HG02571 (cell line): ENCODE measurements at regions not wholly inside any gene's neighbourhood (a gene's known extent, or its start where the extent isn't known, plus 50 kb on each side); places are given as distances from the start of the nearest gene placed in this dataset.

Experiments used
- ATAC-seq: cut with Tn5 transposase; IDR thresholded peaks from one replicate; pipeline ENCODE4 v1.9.1; 2021; ENCODE audit warnings: mild to moderate bottlenecking, moderate library complexity; ENCODE audit not compliant: unreplicated experiment

DNA sequence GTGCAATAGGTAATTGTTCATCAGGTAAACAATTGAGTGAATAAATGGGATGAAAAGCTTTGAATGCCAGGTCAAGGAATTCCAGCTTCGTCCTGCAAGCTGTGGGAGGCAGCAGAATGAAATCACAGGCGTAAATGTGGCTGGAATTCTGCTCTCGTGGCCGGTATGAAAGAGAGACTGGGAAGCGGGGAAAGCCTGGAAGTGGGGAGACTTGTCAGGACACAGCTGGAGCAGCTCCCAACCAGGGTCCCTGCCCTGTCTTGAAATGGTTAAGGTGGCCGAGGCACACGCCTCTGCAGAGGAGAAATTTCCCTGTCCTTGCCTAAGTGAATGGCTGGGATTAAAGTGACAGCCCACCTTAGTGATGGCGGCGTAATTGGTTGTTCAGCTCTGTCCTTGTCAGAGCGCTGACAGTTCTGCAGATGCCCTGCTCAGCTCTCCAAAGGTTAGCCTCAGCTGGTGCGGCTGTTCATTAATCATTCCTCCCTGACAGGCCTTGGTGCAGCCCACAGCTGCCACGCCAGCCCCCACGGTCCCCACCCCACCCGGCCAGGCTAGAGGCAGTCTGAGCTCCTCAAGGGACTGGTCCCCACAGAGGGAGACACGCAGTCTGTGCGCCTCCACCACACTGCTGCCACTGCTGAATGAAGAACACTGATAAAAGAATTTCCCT lies 398.3 kb upstream of the POU3F1 start:
- no peak for ATAC-seq

DNA sequence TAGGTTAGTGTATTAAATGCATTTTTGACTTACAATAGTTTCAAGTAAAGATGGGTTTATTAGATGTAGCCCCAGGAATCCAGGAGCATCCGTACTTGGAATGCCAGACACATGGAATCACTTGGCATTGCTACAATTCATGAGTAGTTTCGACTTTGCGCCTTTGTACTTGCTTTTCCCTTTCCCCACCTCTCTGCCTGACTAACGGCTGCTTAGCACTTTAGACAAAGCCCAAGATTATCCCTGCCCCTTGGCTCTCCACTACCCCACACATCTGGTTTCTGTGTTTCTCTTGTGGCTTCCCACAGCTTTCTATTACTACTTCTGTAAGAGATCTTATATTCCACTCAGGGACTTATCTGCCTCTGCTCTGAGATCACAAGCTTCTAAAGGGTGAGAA lies 397.7 kb upstream of the POU3F1 start:
- ATAC-seq = no peak

DNA sequence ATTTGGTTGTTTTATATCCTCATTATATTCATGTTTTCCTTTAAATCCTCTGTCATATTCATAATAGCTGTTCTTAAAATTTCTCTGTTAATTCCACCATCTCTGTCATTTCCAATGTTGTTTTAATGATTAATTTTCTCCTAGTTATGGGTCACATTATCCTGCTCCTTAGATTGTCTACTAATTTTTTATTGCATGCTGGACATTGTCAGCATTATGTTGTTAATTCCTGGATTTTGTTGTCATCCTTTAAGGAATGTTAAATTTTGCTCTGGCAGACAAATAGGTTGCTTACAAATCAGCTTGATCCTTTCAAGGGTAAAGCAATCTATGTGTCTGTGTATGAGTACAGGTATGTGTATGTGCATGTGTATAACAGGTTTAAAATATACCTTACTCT lies 393.8 kb upstream of the POU3F1 start:
- no peak for ATAC-seq

DNA sequence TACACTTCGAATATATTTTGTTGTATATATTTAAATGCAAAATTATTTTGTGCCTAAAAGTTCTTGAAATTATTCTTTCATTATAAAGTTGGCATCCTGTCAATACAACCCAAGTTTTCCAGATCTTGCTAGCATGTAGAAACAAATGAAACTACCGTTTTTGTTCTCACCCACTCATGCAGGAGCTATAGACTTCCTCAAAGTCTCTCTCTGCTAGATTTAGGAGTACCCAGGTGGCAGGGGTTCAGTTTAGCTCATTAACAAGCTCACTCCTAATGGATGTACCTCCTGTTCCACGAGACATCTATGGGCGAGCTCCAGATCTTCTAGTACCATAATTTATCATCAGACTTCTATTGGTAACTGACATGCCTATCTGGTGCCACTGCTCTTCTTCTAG lies 390.2 kb upstream of the POU3F1 start:
- no peak for ATAC-seq

DNA sequence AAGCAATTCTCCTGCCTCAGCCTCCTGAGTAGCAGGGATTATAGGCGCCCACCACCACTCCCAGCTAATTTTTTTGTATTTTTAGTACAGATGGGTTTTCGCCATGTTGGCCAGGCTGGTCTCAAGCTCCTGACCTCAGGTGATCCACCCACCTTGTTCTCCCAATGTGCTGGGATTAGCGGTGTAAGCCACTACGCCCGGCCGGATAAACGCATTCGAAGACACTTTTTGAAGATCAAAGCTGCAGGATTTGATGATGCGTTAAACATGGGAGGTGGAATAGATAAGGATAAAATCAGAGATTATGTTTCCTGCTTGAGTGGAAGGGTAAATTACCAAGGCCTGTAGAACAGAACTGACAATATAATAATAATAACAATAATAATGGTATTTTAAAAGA lies 389.4 kb upstream of the POU3F1 start:
- no peak for ATAC-seq

DNA sequence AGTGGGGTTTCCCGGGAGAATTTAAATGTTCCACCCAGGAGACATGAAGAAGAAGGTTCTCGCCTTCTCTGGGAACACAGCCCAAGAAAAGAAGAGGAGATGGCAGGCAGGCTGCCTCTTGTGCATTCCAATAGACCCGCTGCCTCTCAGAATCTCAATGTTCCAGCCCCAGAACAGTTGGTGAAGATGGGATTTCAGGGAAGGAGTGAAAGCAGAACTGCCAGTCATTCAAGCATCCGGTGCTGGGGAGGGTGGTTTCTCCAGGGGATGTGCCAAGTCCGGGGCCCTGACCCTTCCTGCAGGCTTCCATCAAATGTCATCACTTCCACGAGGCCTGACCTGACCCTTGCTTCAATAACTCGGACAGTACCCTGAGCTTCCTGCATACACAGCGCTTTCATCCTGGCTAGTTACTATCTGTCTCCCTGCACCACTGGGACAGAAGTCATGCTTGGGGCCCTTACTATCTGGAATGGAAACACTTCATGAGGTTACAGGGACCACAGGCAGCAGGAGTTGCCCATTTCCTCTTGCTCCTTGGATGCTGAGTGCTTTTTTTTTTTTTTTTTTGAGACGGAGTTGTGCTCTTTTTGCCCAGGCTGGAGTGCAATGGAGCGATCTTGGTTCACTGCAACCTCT lies 386.6 kb upstream of the POU3F1 start:
- ATAC-seq = no peak

DNA sequence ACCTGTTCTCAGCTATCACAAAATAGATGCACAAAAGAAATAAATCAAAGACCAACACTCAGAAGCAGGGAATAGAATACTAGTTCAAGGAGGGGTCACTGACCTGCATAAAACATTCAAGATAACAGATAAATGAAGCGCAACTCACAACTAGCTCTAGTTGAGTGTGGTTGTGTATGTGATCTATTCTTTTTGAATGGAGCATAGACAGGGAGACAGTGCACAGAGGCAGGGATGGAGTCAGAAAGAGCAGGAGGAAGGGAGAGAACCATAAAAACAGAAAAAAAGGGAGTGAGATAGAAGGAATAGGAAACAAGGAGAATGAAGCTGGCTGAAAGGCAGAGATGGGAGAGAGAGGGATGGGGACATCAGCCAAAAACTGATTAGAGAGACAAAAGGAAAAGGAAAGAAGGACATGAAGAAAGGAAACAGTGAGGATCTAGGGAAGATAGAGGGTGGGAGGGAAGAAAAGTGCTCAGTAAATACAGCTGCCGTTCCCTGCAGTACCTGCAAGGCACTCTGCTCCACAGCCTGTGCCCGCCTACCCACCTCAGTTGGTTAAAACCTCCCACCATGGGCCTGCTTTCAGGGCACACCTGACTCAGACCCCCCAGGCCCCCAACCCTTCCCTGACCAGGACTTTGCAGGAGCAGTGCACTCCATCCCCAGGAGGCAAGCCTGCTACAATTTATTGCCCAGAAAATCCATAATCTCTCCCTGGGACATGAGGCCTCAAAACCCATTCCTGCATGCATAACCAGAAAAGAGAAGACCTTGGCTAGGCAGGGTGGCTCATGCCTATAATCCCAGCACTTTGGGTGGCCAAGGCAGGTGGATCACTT lies 385.2 kb upstream of the POU3F1 start:
- no peak for ATAC-seq

DNA sequence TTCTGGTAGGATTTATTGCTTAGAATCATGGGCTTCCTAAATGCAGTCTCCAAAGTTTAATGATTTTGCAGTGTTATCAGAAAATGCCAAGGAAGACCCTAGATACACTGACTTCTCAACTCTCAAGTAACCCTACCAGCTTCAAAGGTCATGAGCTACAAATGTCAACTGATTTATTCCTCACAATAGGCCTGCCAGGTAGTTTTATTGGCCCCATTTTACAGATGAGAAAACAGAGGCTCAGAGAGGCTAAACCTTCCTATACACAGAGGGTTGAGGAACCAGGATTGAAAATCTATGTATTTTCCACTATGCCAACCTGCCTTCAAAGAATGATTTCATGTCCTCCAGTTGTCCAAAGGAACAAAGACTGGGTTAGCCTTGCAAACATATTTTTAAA lies 384.4 kb upstream of the POU3F1 start:
- no peak for ATAC-seq

DNA sequence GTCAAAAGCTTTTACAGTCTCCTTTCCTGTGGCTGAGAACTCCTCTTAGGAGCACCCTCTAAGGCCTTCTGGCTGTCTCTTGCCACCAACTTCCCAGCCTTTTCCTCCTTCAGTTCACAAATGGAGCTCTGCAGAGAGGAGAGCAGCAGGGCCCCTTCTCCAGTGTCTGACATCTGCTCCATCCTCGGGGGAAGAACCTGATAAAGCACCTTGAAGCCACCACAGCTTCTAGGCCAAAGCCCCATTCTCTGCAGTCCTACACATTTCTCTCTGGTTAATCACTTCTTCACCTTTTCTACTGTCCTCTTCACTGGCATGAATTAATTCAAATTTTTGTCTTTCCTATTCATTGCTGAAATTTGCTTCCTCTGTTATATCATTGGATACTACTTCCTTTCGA lies 378.1 kb upstream of the POU3F1 start:
- ATAC-seq = no peak

DNA sequence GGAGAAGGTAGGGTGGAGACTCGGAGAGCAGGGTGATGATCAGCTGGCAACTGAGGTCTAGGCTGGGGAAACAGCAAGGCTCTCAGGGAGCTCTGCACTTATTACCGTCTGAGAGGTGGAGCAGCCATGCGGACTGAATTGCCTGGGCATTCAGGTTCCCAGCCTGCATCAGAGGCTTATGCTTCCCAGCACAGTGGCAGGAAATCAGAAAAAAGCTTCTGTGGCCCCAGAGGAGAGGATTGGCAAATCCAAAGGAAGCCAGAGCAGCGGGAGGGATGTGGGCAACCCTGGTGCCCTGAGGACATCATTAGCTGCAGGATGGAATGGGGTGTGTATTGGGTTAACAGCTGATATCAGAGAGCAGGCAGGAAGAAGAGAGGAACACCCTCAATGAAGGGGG lies 374.1 kb upstream of the POU3F1 start:
- no peak for ATAC-seq

DNA sequence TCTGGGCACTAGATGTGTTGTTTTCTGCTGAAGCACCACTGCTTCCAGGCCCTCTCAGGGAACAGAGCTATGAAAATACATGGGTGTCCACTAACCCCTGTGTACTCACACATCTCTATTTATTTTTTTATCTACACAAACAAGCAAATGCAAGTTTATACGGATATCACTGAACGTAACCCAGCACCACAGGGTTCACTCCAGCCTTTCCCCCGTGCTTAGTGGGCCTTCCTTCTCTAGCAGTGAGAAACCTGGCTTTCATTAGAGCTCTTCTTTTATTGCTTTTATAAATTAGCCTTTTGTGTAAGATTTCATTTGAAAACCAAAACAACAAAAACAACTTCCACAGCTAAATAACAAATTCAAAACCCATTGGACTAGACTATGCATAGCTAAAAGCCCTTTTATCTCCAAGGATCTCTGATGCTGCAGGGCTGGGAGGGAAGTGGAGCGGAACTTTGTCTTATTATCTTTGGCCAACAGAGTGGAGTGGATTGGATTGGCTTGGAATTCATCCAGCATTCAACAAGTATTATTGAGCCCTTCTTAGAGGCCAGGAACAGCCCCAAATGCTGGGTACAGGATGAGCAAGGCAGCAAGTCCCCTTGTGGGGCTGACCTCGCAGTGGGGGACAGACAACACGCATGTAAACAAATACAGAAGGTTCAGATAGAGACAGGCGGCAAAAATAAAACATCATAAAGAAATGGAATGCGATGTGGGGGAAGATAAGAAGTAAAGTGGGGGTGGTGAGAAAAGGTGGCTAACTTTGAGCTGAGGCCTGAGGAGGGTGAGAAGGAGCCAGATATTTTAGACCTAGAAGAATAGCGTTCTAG lies 371.8 kb upstream of the POU3F1 start:
- ATAC-seq = no peak

DNA sequence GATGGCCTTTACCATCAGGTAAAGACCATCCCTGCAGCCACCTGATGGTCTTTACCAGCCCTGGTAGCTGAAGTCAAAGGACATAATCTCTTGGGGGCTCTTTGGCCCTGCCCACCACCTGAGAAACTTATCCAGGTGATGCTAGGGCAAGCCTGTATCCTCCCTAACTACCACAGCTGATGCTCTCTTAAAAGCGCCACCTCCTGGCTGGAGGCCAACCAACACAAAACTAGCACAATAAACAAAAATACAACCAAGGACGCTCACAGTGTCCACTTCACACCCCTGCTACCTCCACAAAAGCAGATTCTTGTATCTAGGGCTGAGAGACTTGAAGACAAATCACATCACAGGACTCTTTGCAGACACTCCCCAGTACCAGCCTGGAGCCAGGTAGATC lies 357.1 kb upstream of the POU3F1 start:
- no peak for ATAC-seq

DNA sequence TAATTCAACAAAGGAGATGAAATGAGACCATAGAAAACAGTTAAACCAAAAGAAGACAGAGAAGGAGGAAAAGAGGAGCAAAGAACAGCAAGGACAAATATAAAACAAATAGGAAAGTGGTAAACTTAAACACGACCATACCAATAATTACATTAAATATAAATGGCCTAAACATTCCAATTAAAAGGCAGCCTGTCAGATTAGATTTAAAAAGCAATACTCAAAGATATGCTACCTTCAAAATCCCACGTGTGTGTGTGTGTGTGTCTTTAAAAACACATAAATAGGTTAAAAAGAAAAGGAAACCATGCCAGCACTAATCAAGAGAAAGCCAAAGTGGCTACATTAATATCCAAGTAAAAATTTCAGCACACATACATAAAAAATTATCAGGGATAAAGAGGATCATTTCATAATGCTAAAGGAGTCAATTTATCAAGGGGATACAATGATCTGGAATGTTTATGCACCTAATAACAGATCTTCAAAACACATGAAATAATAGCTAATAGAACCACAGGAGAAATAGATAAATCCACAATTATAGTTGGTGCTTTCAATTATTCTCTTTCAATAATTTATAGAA lies 355.7 kb upstream of the POU3F1 start:
- ATAC-seq = no peak

DNA sequence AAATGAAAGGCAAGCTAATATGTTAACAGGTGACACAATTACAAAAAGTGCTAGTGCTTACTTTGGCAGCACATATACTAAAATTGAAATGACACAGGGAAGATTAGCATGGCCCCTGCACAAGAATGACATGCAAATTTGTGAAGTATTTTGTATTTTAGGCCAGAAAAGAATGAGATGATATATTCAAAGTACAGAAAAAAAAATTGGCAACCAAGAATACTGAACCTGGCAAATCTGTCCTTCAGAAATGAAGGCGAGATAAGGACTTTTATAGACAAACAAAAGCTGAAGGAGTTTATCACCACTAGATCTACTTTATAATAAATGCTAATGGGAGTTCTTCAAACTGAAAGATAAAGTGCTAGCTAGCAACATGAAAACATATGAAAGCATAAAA lies 350.0 kb upstream of the POU3F1 start:
- no peak for ATAC-seq

DNA sequence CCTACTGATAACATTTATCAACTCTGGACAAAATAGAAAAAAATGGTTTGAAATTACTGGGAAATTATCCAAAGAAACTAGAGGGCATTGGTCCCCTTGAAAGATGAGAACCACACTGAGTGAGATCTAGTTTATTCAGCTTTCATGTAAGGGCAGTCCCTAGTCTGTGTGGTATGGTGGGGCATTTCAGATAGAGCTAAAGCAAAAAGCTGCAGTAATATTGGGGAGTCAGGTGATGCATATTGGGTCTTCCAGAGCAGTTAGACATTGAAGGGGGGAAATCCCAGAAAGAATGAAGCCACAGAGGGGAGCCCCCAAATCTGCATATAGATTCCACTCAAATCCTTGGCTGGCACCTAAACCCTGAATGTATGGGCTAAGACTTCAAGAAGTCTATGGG lies 347.7 kb upstream of the POU3F1 start:
- no peak for ATAC-seq

DNA sequence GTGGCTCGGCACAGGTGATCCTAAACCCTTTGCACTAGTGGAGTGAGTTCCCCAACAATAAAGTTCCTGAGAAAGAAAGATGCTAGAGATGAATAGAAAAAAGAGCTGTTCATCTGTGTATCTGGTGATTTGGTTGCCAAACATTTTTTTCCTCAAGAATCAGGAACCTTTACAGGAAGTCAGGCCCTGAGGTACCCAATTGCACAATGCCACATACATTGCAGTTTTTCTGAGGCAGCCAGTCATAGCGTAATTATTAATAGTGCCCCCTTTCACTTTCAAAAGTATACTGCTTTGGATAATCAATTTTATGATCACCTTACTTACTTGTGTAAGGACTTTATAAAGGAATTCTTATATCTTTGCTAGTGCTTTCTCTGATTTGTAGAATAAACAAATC lies 346.3 kb upstream of the POU3F1 start:
- ATAC-seq = no peak

DNA sequence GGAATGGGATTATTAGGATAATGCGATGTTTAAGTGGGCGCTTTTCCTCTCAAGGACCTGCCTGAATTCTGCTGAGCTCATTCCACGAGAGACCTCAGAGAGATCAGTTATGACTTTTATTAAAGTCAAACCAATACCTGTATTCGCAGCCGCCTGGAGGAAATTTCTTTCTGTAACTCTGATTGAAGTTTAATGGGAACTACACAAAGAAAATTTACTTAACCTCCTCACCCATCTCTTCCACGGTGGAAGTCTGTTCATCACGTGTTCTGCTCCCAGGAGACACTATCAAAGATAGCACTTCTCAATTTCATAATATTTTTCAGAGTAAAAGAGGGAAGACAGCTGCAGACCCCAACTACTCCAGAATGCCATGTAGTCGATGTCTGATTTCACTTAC lies 334.7 kb upstream of the POU3F1 start:
- no peak for ATAC-seq

DNA sequence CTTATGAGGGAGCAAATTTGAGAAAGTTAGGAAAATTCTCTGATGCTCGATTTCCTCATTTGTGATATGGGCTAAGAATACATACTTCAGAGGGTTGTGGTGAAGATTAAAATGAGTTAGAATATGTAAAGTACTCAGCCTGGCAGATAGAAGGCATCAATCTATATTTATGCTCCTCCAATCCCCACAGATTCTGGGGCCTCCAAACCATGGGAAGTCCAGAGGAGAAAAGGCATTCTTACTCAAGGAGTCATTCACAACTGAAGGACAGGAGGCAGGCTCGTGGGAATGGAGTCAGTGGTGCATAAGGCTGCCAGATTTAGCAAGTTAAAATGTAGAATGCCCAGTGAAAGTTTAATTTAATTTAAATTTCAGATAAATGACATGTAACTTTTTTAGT lies 330.0 kb upstream of the POU3F1 start:
- ATAC-seq = no peak

DNA sequence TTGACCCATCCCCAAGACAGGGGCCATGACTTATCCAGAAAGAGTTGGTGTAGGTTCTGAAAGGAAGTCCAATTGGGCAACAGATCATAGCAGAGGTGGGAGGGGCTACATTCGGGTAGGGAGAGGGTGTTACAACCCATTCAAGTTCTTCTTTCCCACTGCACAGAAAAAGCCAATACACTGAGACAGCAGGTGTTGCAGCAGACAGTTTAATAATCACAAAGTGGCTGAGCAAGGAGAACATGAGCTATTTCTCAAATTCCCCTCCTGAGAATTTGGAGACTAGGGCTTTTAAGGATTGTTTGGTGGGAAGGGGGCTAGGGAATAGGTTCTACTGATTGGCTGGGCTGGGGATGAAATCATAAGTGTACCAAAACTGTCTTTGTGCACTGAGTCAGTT lies 328.4 kb upstream of the POU3F1 start:
- ATAC-seq = no peak

DNA sequence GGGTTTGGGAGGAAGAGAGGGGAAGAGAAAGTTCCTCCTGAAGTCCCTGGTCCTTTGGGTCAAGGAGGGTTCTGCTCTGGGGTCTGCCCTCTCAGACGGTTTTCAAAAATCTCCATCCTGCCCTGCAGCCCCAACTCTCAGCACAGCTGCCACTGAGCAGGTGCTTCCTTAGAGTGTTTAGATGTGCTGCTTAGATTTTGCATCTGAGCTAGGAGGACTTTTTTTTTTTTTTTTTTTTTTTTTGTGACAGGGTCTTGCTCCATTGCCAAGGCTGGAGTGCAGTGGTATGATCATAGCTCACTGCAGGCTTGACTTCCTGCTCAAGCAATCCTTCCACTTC lies 324.9 kb upstream of the POU3F1 start:
- ATAC-seq = no peak
